ENCODE measurements at regions not wholly inside any gene's neighbourhood (a gene's known extent, or its start where the extent isn't known, plus 50 kb on each side); places are given as distances from the start of the nearest gene placed in this dataset.
"Not testable (repeated sequence)": the region's sequence is repeated elsewhere in the genome, so short reads cannot be mapped to it uniquely, and the experiment has no call there.

- not testable (repeated sequence) for TF ChIP-seq CTCF (conservative IDR thresholded peaks at IDR 0.05; ENCODE audit: low read depth, low read length); EZH2 (IDR thresholded peaks at IDR 0.05; ENCODE audit: borderline replicate concordance, low read depth, low read length, poor library complexity, severe bottlenecking)
Measured at GRCh38 chr21:29434982-29435381, 136.3 kb downstream of the BACH1 start.

All from A673 (cell line).